HEK293 (cell line): ENCODE measurements at regions not wholly inside any gene's neighbourhood (a gene's known extent, or its start where the extent isn't known, plus 50 kb on each side); places are given as distances from the start of the nearest gene placed in this dataset.

Source experiments
- GFI1B ChIP-seq: fragments of 450-650 bp; formaldehyde crosslinking; IDR thresholded peaks from 2 replicates; pipeline ENCODE4 v1.5.1; 2016; ENCODE audit warnings: missing biosample characterization, missing genetic modification characterization
- KLF16 ChIP-seq: fragments of 450-650 bp; formaldehyde crosslinking; IDR thresholded peaks from 2 replicates; pipeline ENCODE4 v1.5.1; 2017; ENCODE audit warnings: missing biosample characterization, missing genetic modification characterization
- KLF8 ChIP-seq: fragments of 450-650 bp; formaldehyde crosslinking; IDR thresholded peaks from 2 replicates; pipeline ENCODE4 v1.5.1; 2016; ENCODE audit warnings: missing biosample characterization, missing genetic modification characterization
- MZF1 ChIP-seq: fragments of 450-650 bp; formaldehyde crosslinking; IDR thresholded peaks from 2 replicates; pipeline ENCODE4 v1.5.1; 2017; ENCODE audit warnings: missing biosample characterization, missing genetic modification characterization, borderline replicate concordance
- PRDM1 ChIP-seq: fragments of 450-650 bp; formaldehyde crosslinking; IDR thresholded peaks from 2 replicates; pipeline ENCODE4; 2016; ENCODE audit warnings: missing biosample characterization, missing genetic modification characterization
- SALL2 ChIP-seq: fragments of 450-650 bp; formaldehyde crosslinking; IDR thresholded peaks from 2 replicates; pipeline ENCODE4 v1.5.0; 2017; ENCODE audit warnings: missing biosample characterization, mild to moderate bottlenecking, missing genetic modification characterization, borderline replicate concordance
- TRIM28 ChIP-seq: IDR thresholded peaks from 2 replicates; pipeline ENCODE4 v1.6.1; 2011; ENCODE audit warnings: low read length, control low read depth, borderline replicate concordance
- ZBTB20 ChIP-seq: fragments of 450-650 bp; formaldehyde crosslinking; IDR thresholded peaks from 2 replicates; pipeline ENCODE4 v1.5.1; 2016; ENCODE audit warnings: missing biosample characterization, missing genetic modification characterization
- ZBTB21 ChIP-seq: fragments of 450-650 bp; formaldehyde crosslinking; IDR thresholded peaks from 2 replicates; pipeline ENCODE4 v1.5.1; 2017; ENCODE audit warnings: missing biosample characterization, missing genetic modification characterization
- ZBTB49 ChIP-seq: fragments of 450-650 bp; formaldehyde crosslinking; IDR thresholded peaks from 2 replicates; pipeline ENCODE4 v1.5.1; 2016; ENCODE audit warnings: missing biosample characterization, missing genetic modification characterization, low read depth
- ZBTB8A ChIP-seq: fragments of 450-650 bp; formaldehyde crosslinking; IDR thresholded peaks from 2 replicates; pipeline ENCODE4 v1.5.1; 2016; ENCODE audit warnings: missing biosample characterization, missing genetic modification characterization
- ZNF112 ChIP-seq: fragments of 450-650 bp; formaldehyde crosslinking; IDR thresholded peaks from 2 replicates; pipeline ENCODE4 v1.5.0; 2017; ENCODE audit warnings: missing biosample characterization, missing genetic modification characterization
- ZNF114 ChIP-seq: fragments of 450-650 bp; formaldehyde crosslinking; IDR thresholded peaks from 2 replicates; pipeline ENCODE4 v1.5.0; 2017; ENCODE audit warnings: missing biosample characterization, missing genetic modification characterization
- ZNF133 ChIP-seq: fragments of 450-650 bp; formaldehyde crosslinking; IDR thresholded peaks from 2 replicates; pipeline ENCODE4 v1.5.1; 2016; ENCODE audit warnings: missing biosample characterization, missing genetic modification characterization
- ZNF157 ChIP-seq: fragments of 450-650 bp; formaldehyde crosslinking; IDR thresholded peaks from 2 replicates; pipeline ENCODE4 v1.5.1; 2016; ENCODE audit warnings: missing biosample characterization, missing genetic modification characterization
- ZNF184 ChIP-seq: fragments of 450-650 bp; IDR thresholded peaks from 2 replicates; pipeline ENCODE4 v1.5.1; 2018; ENCODE audit warnings: missing biosample characterization, mild to moderate bottlenecking, missing genetic modification characterization
- ZNF19 ChIP-seq: fragments of 450-650 bp; formaldehyde crosslinking; IDR thresholded peaks from 2 replicates; pipeline ENCODE4; 2016; ENCODE audit warnings: missing biosample characterization, missing genetic modification characterization, low read depth
- ZNF239 ChIP-seq: fragments of 450-650 bp; formaldehyde crosslinking; IDR thresholded peaks from 2 replicates; pipeline ENCODE4 v1.5.1; 2016; ENCODE audit warnings: missing biosample characterization, missing genetic modification characterization
- ZNF248 ChIP-seq: fragments of 450-650 bp; formaldehyde crosslinking; IDR thresholded peaks from 2 replicates; pipeline ENCODE4 v1.5.1; 2017; ENCODE audit warnings: missing biosample characterization, missing genetic modification characterization
- ZNF350 ChIP-seq: fragments of 450-650 bp; formaldehyde crosslinking; IDR thresholded peaks from 2 replicates; pipeline ENCODE4 v1.5.0; 2017; ENCODE audit warnings: missing biosample characterization, mild to moderate bottlenecking, missing genetic modification characterization
- ZNF404 ChIP-seq: fragments of 450-650 bp; formaldehyde crosslinking; IDR thresholded peaks from 2 replicates; pipeline ENCODE4 v1.5.1; 2017; ENCODE audit warnings: missing biosample characterization, missing genetic modification characterization
- ZNF426 ChIP-seq: fragments of 450-650 bp; formaldehyde crosslinking; IDR thresholded peaks from 2 replicates; pipeline ENCODE4 v1.5.1; 2017; ENCODE audit warnings: missing biosample characterization, missing genetic modification characterization, mild to moderate bottlenecking, inconsistent platforms, moderate library complexity
- ZNF555 ChIP-seq: fragments of 450-650 bp; formaldehyde crosslinking; conservative IDR thresholded peaks from 2 replicates; pipeline ENCODE4 v1.5.1; 2017; ENCODE audit warnings: missing biosample characterization, mild to moderate bottlenecking, missing genetic modification characterization, inconsistent platforms
- ZNF596 ChIP-seq: fragments of 450-650 bp; IDR thresholded peaks from 2 replicates; pipeline ENCODE4 v1.5.0; 2018; ENCODE audit warnings: missing biosample characterization, mild to moderate bottlenecking, missing genetic modification characterization, moderate library complexity
- ZNF610 ChIP-seq: fragments of 450-650 bp; formaldehyde crosslinking; IDR thresholded peaks from 2 replicates; pipeline ENCODE4 v1.5.1; 2016; ENCODE audit warnings: missing biosample characterization, missing genetic modification characterization, borderline replicate concordance
- ZNF621 ChIP-seq: fragments of 450-650 bp; formaldehyde crosslinking; IDR thresholded peaks from 2 replicates; pipeline ENCODE4 v1.5.1; 2017; ENCODE audit warnings: missing biosample characterization, missing genetic modification characterization
- ZNF776 ChIP-seq: fragments of 450-650 bp; formaldehyde crosslinking; IDR thresholded peaks from 2 replicates; pipeline ENCODE4 v1.5.0; 2017; ENCODE audit warnings: missing biosample characterization, missing genetic modification characterization, borderline replicate concordance
- ZNF837 ChIP-seq: fragments of 450-650 bp; formaldehyde crosslinking; IDR thresholded peaks from 2 replicates; pipeline ENCODE4 v1.5.1; 2016; ENCODE audit warnings: missing biosample characterization, missing genetic modification characterization
- ZSCAN5A ChIP-seq: fragments of 450-650 bp; formaldehyde crosslinking; IDR thresholded peaks from 2 replicates; pipeline ENCODE4 v1.5.1; 2016; ENCODE audit warnings: missing biosample characterization, missing genetic modification characterization
- TF ChIP-seq, protein P1 (sequence below): fragments of 450-650 bp; formaldehyde crosslinking; IDR thresholded peaks from 2 replicates; pipeline ENCODE4 v1.5.1; 2017; ENCODE audit warnings: missing biosample characterization, missing genetic modification characterization
- TF ChIP-seq, protein P2 (sequence below): fragments of 450-650 bp; formaldehyde crosslinking; IDR thresholded peaks from 2 replicates; pipeline ENCODE4 v1.5.1; 2016; ENCODE audit warnings: missing biosample characterization, missing genetic modification characterization

GRCh38 chr17:14622615-14623101 is 321.8 kb downstream of the HS3ST3B1 start (continued):
- peak; percentile 90 for TF ChIP-seq TRIM28
- no peak for TF ChIP-seq SALL2
- no peak for TF ChIP-seq ZNF404 (tag by site-specific recombination)
- 0 out of 2 replicates have a peak, but pooled peaks have one; percentile 10 for TF ChIP-seq ZNF426 (tag by site-specific recombination)
- no peak for TF ChIP-seq ZNF184 (tag by site-specific recombination)
- no peak; the same call in 1 of the 2 replicates for TF ChIP-seq ZBTB20
- TF ChIP-seq ZNF837 = no peak
- TF ChIP-seq ZNF157 = no peak
- no peak for TF ChIP-seq ZNF114 (tag by site-specific recombination)
- TF ChIP-seq ZNF133 (tag by site-specific recombination) = no peak
- 0 out of 2 replicates have a peak, but pooled peaks have one; percentile 35 for TF ChIP-seq KLF8 (tag by site-specific recombination)
- peak; percentile 75 for TF ChIP-seq ZBTB8A (tag by site-specific recombination)
- TF ChIP-seq, protein P1, sequence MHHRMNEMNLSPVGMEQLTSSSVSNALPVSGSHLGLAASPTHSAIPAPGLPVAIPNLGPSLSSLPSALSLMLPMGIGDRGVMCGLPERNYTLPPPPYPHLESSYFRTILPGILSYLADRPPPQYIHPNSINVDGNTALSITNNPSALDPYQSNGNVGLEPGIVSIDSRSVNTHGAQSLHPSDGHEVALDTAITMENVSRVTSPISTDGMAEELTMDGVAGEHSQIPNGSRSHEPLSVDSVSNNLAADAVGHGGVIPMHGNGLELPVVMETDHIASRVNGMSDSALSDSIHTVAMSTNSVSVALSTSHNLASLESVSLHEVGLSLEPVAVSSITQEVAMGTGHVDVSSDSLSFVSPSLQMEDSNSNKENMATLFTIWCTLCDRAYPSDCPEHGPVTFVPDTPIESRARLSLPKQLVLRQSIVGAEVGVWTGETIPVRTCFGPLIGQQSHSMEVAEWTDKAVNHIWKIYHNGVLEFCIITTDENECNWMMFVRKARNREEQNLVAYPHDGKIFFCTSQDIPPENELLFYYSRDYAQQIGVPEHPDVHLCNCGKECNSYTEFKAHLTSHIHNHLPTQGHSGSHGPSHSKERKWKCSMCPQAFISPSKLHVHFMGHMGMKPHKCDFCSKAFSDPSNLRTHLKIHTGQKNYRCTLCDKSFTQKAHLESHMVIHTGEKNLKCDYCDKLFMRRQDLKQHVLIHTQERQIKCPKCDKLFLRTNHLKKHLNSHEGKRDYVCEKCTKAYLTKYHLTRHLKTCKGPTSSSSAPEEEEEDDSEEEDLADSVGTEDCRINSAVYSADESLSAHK (tag by site-specific recombination) = peak; percentile 93
- TF ChIP-seq, protein P2, sequence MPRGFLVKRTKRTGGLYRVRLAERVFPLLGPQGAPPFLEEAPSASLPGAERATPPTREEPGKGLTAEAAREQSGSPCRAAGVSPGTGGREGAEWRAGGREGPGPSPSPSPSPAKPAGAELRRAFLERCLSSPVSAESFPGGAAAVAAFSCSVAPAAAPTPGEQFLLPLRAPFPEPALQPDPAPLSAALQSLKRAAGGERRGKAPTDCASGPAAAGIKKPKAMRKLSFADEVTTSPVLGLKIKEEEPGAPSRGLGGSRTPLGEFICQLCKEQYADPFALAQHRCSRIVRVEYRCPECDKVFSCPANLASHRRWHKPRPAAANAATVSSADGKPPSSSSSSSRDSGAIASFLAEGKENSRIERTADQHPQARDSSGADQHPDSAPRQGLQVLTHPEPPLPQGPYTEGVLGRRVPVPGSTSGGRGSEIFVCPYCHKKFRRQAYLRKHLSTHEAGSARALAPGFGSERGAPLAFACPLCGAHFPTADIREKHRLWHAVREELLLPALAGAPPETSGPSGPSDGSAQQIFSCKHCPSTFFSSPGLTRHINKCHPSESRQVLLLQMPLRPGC = peak; percentile 96
- no peak for TF ChIP-seq ZNF555 (tag by site-specific recombination)
- TF ChIP-seq KLF16 (tag by site-specific recombination) = peak; percentile 41; the same call in 1 of the 2 replicates
- TF ChIP-seq ZNF248 (tag by site-specific recombination) = no peak
- peak; percentile 65; the same call in 1 of the 2 replicates for TF ChIP-seq ZBTB49 (tag by site-specific recombination)
- TF ChIP-seq ZNF112 = no peak
- TF ChIP-seq PRDM1 (tag by site-specific recombination) = no peak
- no peak for TF ChIP-seq ZNF621
- TF ChIP-seq ZNF19 (tag by site-specific recombination) = peak; percentile 86
- TF ChIP-seq ZNF610 (tag by site-specific recombination) = peak; percentile 77
- TF ChIP-seq ZNF239 (tag by site-specific recombination) = no peak
- no peak for TF ChIP-seq ZSCAN5A (tag by site-specific recombination)
- TF ChIP-seq MZF1 = peak; percentile 63; the same call in 1 of the 2 replicates
- TF ChIP-seq GFI1B (tag by site-specific recombination) = peak; percentile 71
- peak; percentile 35; the same call in 1 of the 2 replicates for TF ChIP-seq ZNF596 (tag by site-specific recombination)
- TF ChIP-seq ZNF776 (tag by site-specific recombination) = no peak
- TF ChIP-seq ZBTB21 = peak; percentile 59; the same call in 1 of the 2 replicates
- TF ChIP-seq ZNF350 = no peak
